DOHH2 (cell line): ENCODE measurements at regions not wholly inside any gene's neighbourhood (a gene's known extent, or its start where the extent isn't known, plus 50 kb on each side); places are given as distances from the start of the nearest gene placed in this dataset.

Experiments used
- H3F3A ChIP-seq: fragments of 200-600 bp; sonication (generic), shearing (Covaris generic); 2 replicates; pipeline ENCODE4 v1.6.0; 2016; ENCODE audit warnings: antibody characterized with exemption, mild to moderate bottlenecking; ENCODE audit not compliant: control insufficient read depth, insufficient read depth
- H3K27ac ChIP-seq: fragments of 200-600 bp; sonication (generic); 2 replicates; pipeline ENCODE4 v1.5.1; 2014; ENCODE audit warnings: low read depth, mild to moderate bottlenecking, low read length, moderate library complexity
- H3K27me3 ChIP-seq: fragments of 200-600 bp; sonication (generic); 2 replicates; pipeline ENCODE4 v1.6.1; 2014; ENCODE audit warnings: mild to moderate bottlenecking, low read length, mixed read lengths; ENCODE audit not compliant: control insufficient read depth
- H3K36me3 ChIP-seq: fragments of 200-600 bp; sonication (generic); 2 replicates; pipeline ENCODE4 v1.6.1; 2014; ENCODE audit warnings: mild to moderate bottlenecking, low read length, moderate library complexity, mixed read lengths; ENCODE audit not compliant: control insufficient read depth
- H3K4me1 ChIP-seq: fragments of 200-600 bp; sonication (generic); 2 replicates; pipeline ENCODE4 v1.6.1; 2014; ENCODE audit warnings: mild to moderate bottlenecking, low read length, mixed read lengths; ENCODE audit not compliant: control insufficient read depth
- H3K4me2 ChIP-seq: fragments of 200-600 bp; sonication (generic); 2 replicates; pipeline ENCODE4 v1.6.0; 2014; ENCODE audit warnings: mild to moderate bottlenecking, low read length, moderate library complexity
- H3K4me3 ChIP-seq: fragments of 200-600 bp; sonication (generic); 2 replicates; pipeline ENCODE4 v1.5.1; 2014; ENCODE audit warnings: mild to moderate bottlenecking, low read length, mixed read lengths
- H3K79me2 ChIP-seq: fragments of 200-600 bp; sonication (generic); 2 replicates; pipeline ENCODE4 v1.6.1; 2014; ENCODE audit warnings: mild to moderate bottlenecking, low read length, mixed read lengths; ENCODE audit not compliant: control insufficient read depth
- H3K9me2 ChIP-seq: fragments of 200-600 bp; sonication (generic); replicated peaks from 2 replicates; pipeline ENCODE4 v1.6.1; 2014; ENCODE audit warnings: mild to moderate bottlenecking, low read length, mixed read lengths; ENCODE audit not compliant: control insufficient read depth
- H3K9me3 ChIP-seq: fragments of 200-600 bp; sonication (generic); 2 replicates; pipeline ENCODE4 v1.6.1; 2014; ENCODE audit warnings: antibody characterized with exemption, low read length, mixed read lengths; ENCODE audit not compliant: control insufficient read depth, insufficient read depth
- H4K20me1 ChIP-seq: fragments of 200-600 bp; sonication (generic); 2 replicates; pipeline ENCODE4 v1.6.0; 2014; ENCODE audit warnings: low read depth, mild to moderate bottlenecking, antibody characterized with exemption, low read length, moderate library complexity; ENCODE audit not compliant: control insufficient read depth, insufficient read depth
- EZH2phosphoT487 ChIP-seq: fragments of 200-600 bp; sonication (generic); IDR thresholded peaks from 2 replicates; pipeline ENCODE4 v1.6.1; 2017; ENCODE audit warnings: borderline replicate concordance, mild to moderate bottlenecking, antibody characterized with exemption, low read length, moderate library complexity, mixed read lengths
- TF ChIP-seq, protein P1 (sequence below): fragments of 200-600 bp; sonication (generic); IDR thresholded peaks from one replicate; pipeline ENCODE4 v1.5.1; 2014; ENCODE audit warnings: antibody characterized with exemption, mild to moderate bottlenecking, low read depth, low read length; ENCODE audit not compliant: poor library complexity, severe bottlenecking

DNA sequence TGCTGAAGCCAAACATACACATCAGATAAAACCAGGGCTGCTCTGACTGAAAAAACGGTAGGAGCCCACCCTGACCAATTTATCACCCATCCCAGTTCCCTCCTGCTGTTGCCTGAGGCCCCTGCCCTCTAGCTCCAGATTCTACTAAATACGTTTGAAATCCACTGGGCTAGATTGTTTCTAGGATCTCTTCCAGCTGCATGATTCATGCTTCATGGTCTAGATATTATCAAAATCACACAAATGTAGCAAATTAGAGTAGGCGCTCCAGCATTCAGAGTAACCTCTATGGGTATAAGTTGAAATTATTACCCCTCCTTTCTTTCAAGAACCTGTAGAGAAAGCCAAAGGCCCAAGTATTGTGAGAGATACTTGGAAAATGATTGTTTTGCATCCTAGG lies 151.2 kb upstream of the FAM13C start:
- Histone ChIP-seq H3K36me3 (no peaks in the 10 kb centered on the region), H3K9me3 (no peaks in the 10 kb centered on the region), H4K20me1 (no peaks in the 10 kb centered on the region), H3K27ac (no peak overlapping the region), H3K4me2 (no peak overlapping the region), H3K79me2 (no peaks in the 10 kb centered on the region), H3K4me3 (no peak overlapping the region), H3K4me1 (no peaks in the 10 kb centered on the region), H3K27me3 (0 out of 2 replicates have a peak, but pooled peaks cover 2% of the 10 kb centered on the region), H3K9me2 (no peaks in the 10 kb centered on the region), H3F3A (no peaks in the 10 kb centered on the region)
- TF ChIP-seq, protein P1, sequence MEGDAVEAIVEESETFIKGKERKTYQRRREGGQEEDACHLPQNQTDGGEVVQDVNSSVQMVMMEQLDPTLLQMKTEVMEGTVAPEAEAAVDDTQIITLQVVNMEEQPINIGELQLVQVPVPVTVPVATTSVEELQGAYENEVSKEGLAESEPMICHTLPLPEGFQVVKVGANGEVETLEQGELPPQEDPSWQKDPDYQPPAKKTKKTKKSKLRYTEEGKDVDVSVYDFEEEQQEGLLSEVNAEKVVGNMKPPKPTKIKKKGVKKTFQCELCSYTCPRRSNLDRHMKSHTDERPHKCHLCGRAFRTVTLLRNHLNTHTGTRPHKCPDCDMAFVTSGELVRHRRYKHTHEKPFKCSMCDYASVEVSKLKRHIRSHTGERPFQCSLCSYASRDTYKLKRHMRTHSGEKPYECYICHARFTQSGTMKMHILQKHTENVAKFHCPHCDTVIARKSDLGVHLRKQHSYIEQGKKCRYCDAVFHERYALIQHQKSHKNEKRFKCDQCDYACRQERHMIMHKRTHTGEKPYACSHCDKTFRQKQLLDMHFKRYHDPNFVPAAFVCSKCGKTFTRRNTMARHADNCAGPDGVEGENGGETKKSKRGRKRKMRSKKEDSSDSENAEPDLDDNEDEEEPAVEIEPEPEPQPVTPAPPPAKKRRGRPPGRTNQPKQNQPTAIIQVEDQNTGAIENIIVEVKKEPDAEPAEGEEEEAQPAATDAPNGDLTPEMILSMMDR: no peak
- no peak for TF ChIP-seq EZH2phosphoT487

DNA sequence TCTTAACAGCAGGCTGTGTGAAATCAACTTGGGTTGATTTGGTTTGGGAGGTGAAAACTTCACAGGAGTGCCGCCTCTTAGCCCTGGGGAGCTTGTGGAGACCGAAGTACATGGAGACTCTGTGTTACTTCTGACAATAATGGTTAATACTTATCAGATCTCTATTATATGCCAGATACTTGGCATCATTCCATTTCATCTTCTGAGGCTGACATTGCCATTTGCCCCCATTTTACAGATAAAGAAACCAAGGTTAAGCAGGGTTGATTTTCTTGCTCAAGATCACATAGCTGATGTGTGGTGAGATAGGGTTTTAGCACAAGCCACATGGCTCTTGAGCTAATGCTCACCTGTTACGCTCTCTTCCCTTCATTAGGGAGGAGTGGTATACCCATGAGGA lies 150.6 kb upstream of the FAM13C start:
- no peaks in the 10 kb centered on the region for H3K9me3 ChIP-seq
- no peaks in the 10 kb centered on the region for H3K4me1 ChIP-seq
- no peak overlapping the region for H3K4me2 ChIP-seq
- H3K4me3 ChIP-seq: no peak overlapping the region
- no peak overlapping the region for H3K27ac ChIP-seq
- no peaks in the 10 kb centered on the region for H3K9me2 ChIP-seq
- no peaks in the 10 kb centered on the region for H4K20me1 ChIP-seq
- no peaks in the 10 kb centered on the region for H3K36me3 ChIP-seq
- no peak for TF ChIP-seq EZH2phosphoT487
- TF ChIP-seq, protein P1: no peak
- no peaks in the 10 kb centered on the region for H3F3A ChIP-seq
- 0 out of 2 replicates have a peak, but pooled peaks cover 2% of the 10 kb centered on the region for H3K27me3 ChIP-seq
- H3K79me2 ChIP-seq: no peaks in the 10 kb centered on the region

DNA sequence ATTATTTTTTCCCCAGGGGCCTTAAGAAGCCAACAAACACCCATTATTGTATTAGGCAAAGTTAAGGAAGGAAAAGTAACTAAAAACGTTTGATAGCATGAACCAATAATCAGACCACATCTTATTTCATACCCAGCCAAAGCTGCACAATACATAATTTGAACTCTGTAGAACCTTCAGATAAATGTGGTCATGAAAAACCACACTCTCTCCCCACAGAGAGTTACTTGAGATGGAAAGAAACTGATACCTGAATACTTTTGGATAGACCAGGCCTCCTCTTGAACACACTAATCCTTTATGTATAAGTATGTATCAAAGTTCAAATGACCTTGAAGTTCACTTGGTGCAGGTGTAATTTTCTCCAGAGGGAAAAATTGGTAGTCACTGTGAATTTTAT lies 146.6 kb upstream of the FAM13C start:
- Histone ChIP-seq H3K36me3 (no peaks in the 10 kb centered on the region), H3K27ac (no peak overlapping the region), H3K79me2 (no peaks in the 10 kb centered on the region)

More for the DNA sequence above, 146.6 kb upstream of the FAM13C start:
- Histone ChIP-seq H3K9me2 (no peaks in the 10 kb centered on the region), H3K9me3 (no peaks in the 10 kb centered on the region), H3K4me2 (no peak overlapping the region), H4K20me1 (no peaks in the 10 kb centered on the region), H3K27me3 (no peaks in the 10 kb centered on the region), H3K4me1 (no peaks in the 10 kb centered on the region), H3F3A (no peaks in the 10 kb centered on the region), H3K4me3 (no peak overlapping the region)
- no peak for TF ChIP-seq EZH2phosphoT487
- TF ChIP-seq, protein P1: no peak
